OCI-LY3 (cell line): ENCODE measurements at regions not wholly inside any gene's neighbourhood (a gene's known extent, or its start where the extent isn't known, plus 50 kb on each side); places are given as distances from the start of the nearest gene placed in this dataset.
"Not testable (repeated sequence)": the region's sequence is repeated elsewhere in the genome, so short reads cannot be mapped to it uniquely, and the experiment has no call there.

Experiments
- CTCF ChIP-seq: fragments of 200-600, 300-600 bp; sonication (generic); IDR thresholded peaks from 2 replicates; pipeline ENCODE4 v1.5.1; 2014; ENCODE audit warnings: antibody characterized with exemption, low read length, low read depth
- EZH2phosphoT487 ChIP-seq: fragments of 200-600 bp; shearing (Covaris generic); IDR thresholded peaks from 2 replicates; pipeline ENCODE4 v1.6.1; 2018; ENCODE audit warnings: antibody characterized with exemption, mixed run types, low read depth

- TF ChIP-seq CTCF, EZH2phosphoT487: not testable (repeated sequence)
These were observed 140.2 kb upstream of the SLC35F3 start for GRCh38 chr1:233764304-233764703.
